IPS-15b (cell line): ENCODE measurements at regions not wholly inside any gene's neighbourhood (a gene's known extent, or its start where the extent isn't known, plus 50 kb on each side); places are given as distances from the start of the nearest gene placed in this dataset.
"Not testable (repeated sequence)": the region's sequence is repeated elsewhere in the genome, so short reads cannot be mapped to it uniquely, and the experiment has no call there.

Experiments
- H3K27me3 ChIP-seq: one replicate; pipeline ENCODE4 v1.6.1; 2013; ENCODE audit warnings: low read length; ENCODE audit not compliant: control insufficient read depth, insufficient read depth
- H3K36me3 ChIP-seq: one replicate; pipeline ENCODE4 v1.6.1; 2013; ENCODE audit warnings: low read length; ENCODE audit not compliant: control insufficient read depth, insufficient read depth
- H3K4me1 ChIP-seq: one replicate; pipeline ENCODE4 v1.6.1; 2013; ENCODE audit warnings: mild to moderate bottlenecking, low read length; ENCODE audit not compliant: control insufficient read depth, insufficient read depth
- H3K4me3 ChIP-seq: one replicate; pipeline ENCODE4 v1.5.1; 2013; ENCODE audit warnings: low read depth, low read length
- H3K9ac ChIP-seq: one replicate; pipeline ENCODE4 v1.6.1; 2013; ENCODE audit warnings: low read depth, mild to moderate bottlenecking, low read length
- H3K9me3 ChIP-seq: one replicate; pipeline ENCODE4 v1.6.1; 2013; ENCODE audit warnings: mild to moderate bottlenecking, low read length; ENCODE audit not compliant: control insufficient read depth, insufficient read depth

GRCh38 chr7:35956988-35957387 lies 156.1 kb downstream of the SEPTIN7 start:
- H3K4me1 ChIP-seq, H3K9me3 ChIP-seq, H3K36me3 ChIP-seq, H3K27me3 ChIP-seq, H3K9ac ChIP-seq, H3K4me3 ChIP-seq: not testable (repeated sequence)

- not testable (repeated sequence) for H3K36me3 ChIP-seq, H3K4me3 ChIP-seq, H3K9ac ChIP-seq, H3K9me3 ChIP-seq, H3K4me1 ChIP-seq, H3K27me3 ChIP-seq
Measured at GRCh38 chr7:35961260-35961659, 160.4 kb downstream of the SEPTIN7 start.

- not testable (repeated sequence) for H3K4me3 ChIP-seq, H3K36me3 ChIP-seq, H3K9ac ChIP-seq, H3K4me1 ChIP-seq, H3K9me3 ChIP-seq, H3K27me3 ChIP-seq
Measured at GRCh38 chr7:35962607-35963006, 161.8 kb downstream of the SEPTIN7 start.

GRCh38 chr7:35967366-35968139 lies 166.7 kb downstream of the SEPTIN7 start:
- H3K9me3 ChIP-seq, result no peaks in the 10 kb centered on the region
- no peak overlapping the region for H3K4me3 ChIP-seq
- no peaks in the 10 kb centered on the region for H3K36me3 ChIP-seq
- H3K4me1 ChIP-seq, result no peaks in the 10 kb centered on the region
- H3K9ac ChIP-seq, result no peak overlapping the region
- no peaks in the 10 kb centered on the region for H3K27me3 ChIP-seq

GRCh38 chr7:35968140-35968940 lies 167.5 kb downstream of the SEPTIN7 start:
- Histone ChIP-seq H3K27me3 (no peaks in the 10 kb centered on the region), H3K9ac (no peak overlapping the region), H3K9me3 (no peaks in the 10 kb centered on the region), H3K4me3 (no peak overlapping the region), H3K36me3 (no peaks in the 10 kb centered on the region), H3K4me1 (no peaks in the 10 kb centered on the region)

GRCh38 chr7:35969066-35969465 lies 168.2 kb downstream of the SEPTIN7 start:
- no peaks in the 10 kb centered on the region for H3K27me3 ChIP-seq
- no peak overlapping the region for H3K9ac ChIP-seq
- no peaks in the 10 kb centered on the region for H3K9me3 ChIP-seq
- no peaks in the 10 kb centered on the region for H3K4me1 ChIP-seq
- no peaks in the 10 kb centered on the region for H3K36me3 ChIP-seq
- no peak overlapping the region for H3K4me3 ChIP-seq

GRCh38 chr7:35970458-35970857 lies 169.6 kb downstream of the SEPTIN7 start:
- no peaks in the 10 kb centered on the region for H3K36me3 ChIP-seq
- H3K9ac ChIP-seq, result no peak overlapping the region
- no peaks in the 10 kb centered on the region for H3K9me3 ChIP-seq
- H3K27me3 ChIP-seq, result no peaks in the 10 kb centered on the region
- no peaks in the 10 kb centered on the region for H3K4me1 ChIP-seq
- H3K4me3 ChIP-seq, result no peak overlapping the region

- H3K4me1 ChIP-seq, result no peaks in the 10 kb centered on the region
- no peaks in the 10 kb centered on the region for H3K9me3 ChIP-seq
- no peak overlapping the region for H3K4me3 ChIP-seq
- H3K27me3 ChIP-seq, result no peaks in the 10 kb centered on the region
- no peak overlapping the region for H3K9ac ChIP-seq
- H3K36me3 ChIP-seq, result no peaks in the 10 kb centered on the region
Measured at GRCh38 chr7:35971133-35971891, 170.5 kb downstream of the SEPTIN7 start.

GRCh38 chr7:35975851-35976454 lies 175.1 kb downstream of the SEPTIN7 start:
- H3K27me3 ChIP-seq, result no peaks in the 10 kb centered on the region
- no peaks in the 10 kb centered on the region for H3K4me1 ChIP-seq
- no peaks in the 10 kb centered on the region for H3K36me3 ChIP-seq
- H3K9me3 ChIP-seq, result no peaks in the 10 kb centered on the region
- H3K9ac ChIP-seq, result no peak overlapping the region
- H3K4me3 ChIP-seq, result no peak overlapping the region

- not testable (repeated sequence) for H3K4me1 ChIP-seq, H3K9ac ChIP-seq, H3K9me3 ChIP-seq, H3K4me3 ChIP-seq, H3K27me3 ChIP-seq, H3K36me3 ChIP-seq
Measured at GRCh38 chr7:35978816-35979640, 174.0 kb upstream of the EEPD1 start.

GRCh38 chr7:35982600-35982999 lies 170.5 kb upstream of the EEPD1 start:
- no peak overlapping the region for H3K4me3 ChIP-seq
- H3K4me1 ChIP-seq, result no peaks in the 10 kb centered on the region
- no peaks in the 10 kb centered on the region for H3K36me3 ChIP-seq
- no peak overlapping the region for H3K9ac ChIP-seq
- no peaks in the 10 kb centered on the region for H3K27me3 ChIP-seq
- no peaks in the 10 kb centered on the region for H3K9me3 ChIP-seq
